ENCODE measurements at regions not wholly inside any gene's neighbourhood (a gene's known extent, or its start where the extent isn't known, plus 50 kb on each side); places are given as distances from the start of the nearest gene placed in this dataset.
"Not testable (repeated sequence)": the region's sequence is repeated elsewhere in the genome, so short reads cannot be mapped to it uniquely, and the experiment has no call there.

GRCh38 chr19:14300303-14300702 lies 80.9 kb upstream of the ADGRE5 start:
- Histone ChIP-seq H3K4me3 (no peak overlapping the region), H3K27me3 (no peaks in the 10 kb centered on the region), H3K9ac (ENCODE audit: low read depth in 2 of 2, low read length in 2 of 2) (no peak overlapping the region), H3K27ac (no peak overlapping the region), H3K9me3 (no peaks in the 10 kb centered on the region), H3K36me3 (no peaks in the 10 kb centered on the region), H3K4me1 (no peaks in the 10 kb centered on the region)
- intact Hi-C loops (cut with DNase I): no loop called here
- no peak for TF ChIP-seq CTCF (IDR thresholded peaks at IDR 0.05)
- no peak for DNase-seq

- DNase-seq; intact Hi-C loops (cut with DNase I); H3K4me1 ChIP-seq: not testable (repeated sequence)
Observed at GRCh38 chr19:14299224-14299827, 81.9 kb upstream of the ADGRE5 start.

GRCh38 chr19:14297883-14298576 lies 83.2 kb upstream of the ADGRE5 start:
- intact Hi-C loops (cut with DNase I); H3K36me3 ChIP-seq; H3K9ac ChIP-seq (ENCODE audit: low read depth in 2 of 2, low read length in 2 of 2); H3K4me3 ChIP-seq; H3K27me3 ChIP-seq; DNase-seq; H3K27ac ChIP-seq; H3K9me3 ChIP-seq; H3K4me1 ChIP-seq: not testable (repeated sequence)

More at GRCh38 chr19:14299224-14299827, 81.9 kb upstream of the ADGRE5 start:
- H3K4me3 ChIP-seq; H3K27me3 ChIP-seq; H3K9ac ChIP-seq (ENCODE audit: low read depth in 2 of 2, low read length in 2 of 2); H3K36me3 ChIP-seq; H3K9me3 ChIP-seq; H3K27ac ChIP-seq: not testable (repeated sequence)

- intact Hi-C loops (cut with DNase I); H3K9me3 ChIP-seq; H3K4me3 ChIP-seq; H3K4me1 ChIP-seq; H3K27ac ChIP-seq; H3K36me3 ChIP-seq; H3K27me3 ChIP-seq; DNase-seq; H3K9ac ChIP-seq (ENCODE audit: low read depth in 2 of 2, low read length in 2 of 2): not testable (repeated sequence)
Observed at GRCh38 chr19:14294974-14295373, 86.3 kb upstream of the ADGRE5 start.

- H3K4me1 ChIP-seq; H3K4me3 ChIP-seq; intact Hi-C loops (cut with DNase I); DNase-seq; H3K9ac ChIP-seq (ENCODE audit: low read depth in 2 of 2, low read length in 2 of 2); H3K27me3 ChIP-seq; H3K9me3 ChIP-seq; H3K36me3 ChIP-seq; H3K27ac ChIP-seq: not testable (repeated sequence)
Observed at GRCh38 chr19:14293816-14294170, 87.5 kb upstream of the ADGRE5 start.

GRCh38 chr19:14293101-14293815 lies 87.3 kb upstream of the ADGRL1 start:
- intact Hi-C loops (cut with DNase I); H3K27me3 ChIP-seq; H3K4me1 ChIP-seq; DNase-seq; H3K4me3 ChIP-seq; H3K9me3 ChIP-seq; H3K36me3 ChIP-seq; H3K27ac ChIP-seq; H3K9ac ChIP-seq (ENCODE audit: low read depth in 2 of 2, low read length in 2 of 2): not testable (repeated sequence)

- H3K9me3 ChIP-seq; H3K4me3 ChIP-seq; H3K9ac ChIP-seq (ENCODE audit: low read depth in 2 of 2, low read length in 2 of 2); intact Hi-C loops (cut with DNase I); DNase-seq; H3K36me3 ChIP-seq; H3K27me3 ChIP-seq; H3K27ac ChIP-seq; H3K4me1 ChIP-seq: not testable (repeated sequence)
Observed at GRCh38 chr19:14289810-14290209, 83.8 kb upstream of the ADGRL1 start.

- H3K4me1 ChIP-seq; H3K9me3 ChIP-seq; H3K4me3 ChIP-seq; H3K9ac ChIP-seq (ENCODE audit: low read depth in 2 of 2, low read length in 2 of 2); H3K27me3 ChIP-seq; H3K36me3 ChIP-seq; DNase-seq; intact Hi-C loops (cut with DNase I); H3K27ac ChIP-seq: not testable (repeated sequence)
Observed at GRCh38 chr19:14287837-14288236, 81.9 kb upstream of the ADGRL1 start.

GRCh38 chr19:14286594-14286993 lies 80.6 kb upstream of the ADGRL1 start:
- H3K9ac ChIP-seq (ENCODE audit: low read depth in 2 of 2, low read length in 2 of 2); H3K27me3 ChIP-seq; DNase-seq; H3K36me3 ChIP-seq; H3K9me3 ChIP-seq; H3K27ac ChIP-seq; H3K4me3 ChIP-seq; H3K4me1 ChIP-seq; intact Hi-C loops (cut with DNase I): not testable (repeated sequence)

GRCh38 chr19:14285726-14286125 lies 79.8 kb upstream of the ADGRL1 start:
- H3K27me3 ChIP-seq; DNase-seq; H3K4me3 ChIP-seq; H3K9ac ChIP-seq (ENCODE audit: low read depth in 2 of 2, low read length in 2 of 2); H3K36me3 ChIP-seq; intact Hi-C loops (cut with DNase I); H3K27ac ChIP-seq; H3K9me3 ChIP-seq; H3K4me1 ChIP-seq: not testable (repeated sequence)

- H3K36me3 ChIP-seq; H3K27ac ChIP-seq; intact Hi-C loops (cut with DNase I); H3K4me3 ChIP-seq; H3K27me3 ChIP-seq; H3K4me1 ChIP-seq; H3K9ac ChIP-seq (ENCODE audit: low read depth in 2 of 2, low read length in 2 of 2); DNase-seq; H3K9me3 ChIP-seq: not testable (repeated sequence)
Observed at GRCh38 chr19:14283813-14284520, 78.0 kb upstream of the ADGRL1 start.

GRCh38 chr19:14279270-14279669 lies 73.3 kb upstream of the ADGRL1 start:
- H3K4me1 ChIP-seq; intact Hi-C loops (cut with DNase I): not testable (repeated sequence)

More at GRCh38 chr19:14279270-14279669, 73.3 kb upstream of the ADGRL1 start:
- not testable (repeated sequence) for H3K27me3 ChIP-seq; H3K9me3 ChIP-seq; H3K4me3 ChIP-seq; H3K9ac ChIP-seq (ENCODE audit: low read depth in 2 of 2, low read length in 2 of 2); DNase-seq; H3K36me3 ChIP-seq; H3K27ac ChIP-seq

All from colonic mucosa (tissue), 4 donors.